Subcutaneous abdominal adipose tissue (tissue), 5 donors: ENCODE measurements at regions not wholly inside any gene's neighbourhood (a gene's known extent, or its start where the extent isn't known, plus 50 kb on each side); places are given as distances from the start of the nearest gene placed in this dataset.

Source experiments
- H3K27ac ChIP-seq: one replicate; pipeline ENCODE4 v1.7.0; 2013; ENCODE audit warnings: low read depth, mild to moderate bottlenecking, inconsistent platforms, low read length, moderate library complexity
- H3K27me3 ChIP-seq, 5 donors: one replicate each; pipeline ENCODE4 v1.7.0; 2013; ENCODE audit warnings: low read length in 5 of 5, inconsistent platforms in 1 of 5; ENCODE audit not compliant: control insufficient read depth in 5 of 5, insufficient read depth in 4 of 5
- H3K36me3 ChIP-seq, 5 donors: one replicate each; pipeline ENCODE4 v1.7.0; 2013; ENCODE audit warnings: low read length in 5 of 5; ENCODE audit not compliant: control insufficient read depth in 5 of 5, insufficient read depth in 5 of 5
- H3K4me1 ChIP-seq, 5 donors: one replicate each; pipeline ENCODE4 v1.7.0; 2013; ENCODE audit warnings: low read length in 5 of 5, mild to moderate bottlenecking in 3 of 5, moderate library complexity in 1 of 5; ENCODE audit not compliant: control insufficient read depth in 5 of 5, insufficient read depth in 5 of 5
- H3K4me3 ChIP-seq, 5 donors: one replicate each; pipeline ENCODE4 v1.7.0; 2013; ENCODE audit warnings: low read length in 5 of 5, low read depth in 1 of 5
- H3K9ac ChIP-seq, 5 donors: one replicate each; pipeline ENCODE4 v1.7.0; 2013; ENCODE audit warnings: low read length in 5 of 5, mild to moderate bottlenecking in 4 of 5, moderate library complexity in 3 of 5
- H3K9me3 ChIP-seq, 5 donors: one replicate each; pipeline ENCODE4 v1.7.0; 2013; ENCODE audit warnings: low read length in 5 of 5; ENCODE audit not compliant: control insufficient read depth in 5 of 5
- donor health status: healthy.
- donor health status: healthy.
- donor health status: healthy.
- donor health status: healthy.
- donor health status: healthy.

DNA sequence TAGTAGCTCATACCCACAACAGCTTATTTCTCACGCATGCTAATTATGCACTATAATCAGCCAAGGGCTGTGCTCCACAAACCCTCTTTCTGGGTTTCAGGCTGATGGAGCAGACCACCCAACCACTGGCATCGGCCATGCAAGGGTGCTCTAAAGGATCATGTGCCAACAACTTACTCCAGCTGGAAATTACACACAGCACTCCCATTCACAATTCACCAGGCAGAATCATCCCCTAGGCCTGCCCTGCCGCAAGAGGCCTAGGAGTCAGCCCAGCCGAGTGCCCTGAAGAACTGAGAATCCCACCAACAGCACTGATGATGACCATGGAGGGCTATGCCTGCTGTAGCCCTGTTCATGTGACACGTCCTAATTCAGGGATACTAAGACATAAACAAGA, 216.2 kb upstream of the CHRNA7 start:
- H3K27ac ChIP-seq: no peak overlapping the region

DNA sequence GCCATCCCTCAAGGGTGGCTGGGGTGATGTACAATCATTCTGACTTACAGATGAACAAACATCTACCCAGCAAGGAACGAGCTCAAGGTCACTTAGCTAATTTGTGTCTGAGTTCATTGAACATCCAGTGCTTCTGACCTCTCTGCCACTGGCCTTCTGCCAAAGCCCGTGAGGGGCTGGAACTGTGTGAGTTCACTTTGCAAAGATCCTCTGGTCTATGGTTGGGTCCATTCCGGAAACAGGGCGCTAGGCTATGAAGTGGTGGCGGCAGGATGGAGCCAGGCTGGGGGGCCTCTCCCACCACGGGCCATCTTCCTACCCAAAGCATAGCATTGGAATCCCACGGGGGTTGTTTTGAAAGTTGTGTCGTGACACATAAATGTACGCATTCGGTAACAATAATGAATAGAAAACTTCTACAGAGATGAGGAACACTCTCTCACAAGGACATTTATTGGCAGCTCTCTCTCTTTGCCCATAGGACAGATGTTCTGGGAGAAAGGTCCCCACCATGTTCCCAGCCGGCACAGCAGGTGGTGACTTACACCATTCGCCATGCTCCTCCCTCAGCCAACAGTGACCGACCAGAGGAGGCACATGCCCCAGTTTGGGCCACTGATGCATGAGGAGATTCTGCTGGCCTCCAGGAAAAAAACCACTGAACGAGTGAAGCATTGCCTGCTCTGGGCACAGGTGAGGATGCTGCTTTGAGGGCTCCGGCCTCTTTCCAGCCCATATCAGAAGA, 214.7 kb upstream of the CHRNA7 start:
- no peak overlapping the region for H3K27ac ChIP-seq
- peaks cover 0 to 3% (median 0%) of the 10 kb centered on the region in 5 donors for H3K9me3 ChIP-seq
- H3K4me3 ChIP-seq: no peak overlapping the region
- H3K36me3 ChIP-seq: peaks cover 0 to 2% (median 0%) of the 10 kb centered on the region in 5 donors
- no peak overlapping the region for H3K9ac ChIP-seq
- H3K27me3 ChIP-seq: no peaks in the 10 kb centered on the region
- no peaks in the 10 kb centered on the region for H3K4me1 ChIP-seq

More for the DNA sequence above, 216.2 kb upstream of the CHRNA7 start:
- Histone ChIP-seq H3K36me3 (peaks cover 0 to 2% (median 0%) of the 10 kb centered on the region in 5 donors), H3K27me3 (no peaks in the 10 kb centered on the region), H3K9ac (no peak overlapping the region), H3K9me3 (peaks cover 0 to 12% (median 6%) of the 10 kb centered on the region in 5 donors), H3K4me1 (no peaks in the 10 kb centered on the region), H3K4me3 (no peak overlapping the region)

DNA sequence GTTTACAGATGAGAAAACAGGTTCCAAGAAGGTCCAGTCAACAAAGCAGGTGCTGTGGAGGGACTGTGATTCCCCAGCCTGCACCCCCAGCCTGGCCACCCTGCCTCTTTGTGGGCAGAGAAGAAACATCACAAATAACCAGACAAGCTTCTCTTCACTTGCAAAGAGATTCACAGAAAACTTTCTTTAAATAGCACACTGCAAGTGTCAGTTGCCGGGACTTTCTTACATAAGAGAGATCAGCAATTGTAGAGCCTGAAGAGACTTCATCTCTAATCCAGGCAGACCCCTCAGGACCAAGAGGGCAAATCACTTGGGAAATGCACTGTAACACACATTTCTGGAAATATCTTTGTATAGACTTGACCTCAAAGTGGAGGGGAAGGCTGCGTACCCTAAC, 207.9 kb upstream of the CHRNA7 start:
- Histone ChIP-seq H3K9ac (no peak overlapping the region), H3K4me3 (no peak overlapping the region)

DNA sequence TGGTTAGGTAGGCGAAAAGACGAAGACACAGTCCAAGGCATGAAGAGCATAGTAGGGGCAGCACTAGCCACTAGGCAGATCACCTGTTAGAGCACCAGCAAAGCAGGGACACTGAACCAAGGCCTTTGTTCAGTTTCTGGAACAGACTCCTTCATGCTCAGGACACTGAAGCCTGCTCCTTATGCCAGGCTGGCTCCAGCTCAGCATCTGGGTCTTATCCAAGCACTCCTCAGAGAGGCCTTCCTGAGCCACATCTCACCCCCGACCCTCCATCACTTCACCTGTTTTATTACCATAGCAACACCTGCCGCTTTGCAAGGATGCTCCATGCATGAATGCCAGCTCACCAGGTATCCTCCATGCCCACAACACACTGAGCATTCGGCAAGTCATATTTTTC, 206.3 kb upstream of the CHRNA7 start:
- no peaks in the 10 kb centered on the region for H3K9me3 ChIP-seq
- H3K9ac ChIP-seq: no peak overlapping the region
- H3K4me1 ChIP-seq: no peaks in the 10 kb centered on the region
- no peak overlapping the region for H3K27ac ChIP-seq
- H3K36me3 ChIP-seq: no peaks in the 10 kb centered on the region
- no peaks in the 10 kb centered on the region for H3K27me3 ChIP-seq
- H3K4me3 ChIP-seq: no peak overlapping the region

More for the DNA sequence above, 207.9 kb upstream of the CHRNA7 start:
- Histone ChIP-seq H3K27ac (no peak overlapping the region), H3K9me3 (no peaks in the 10 kb centered on the region), H3K27me3 (no peaks in the 10 kb centered on the region), H3K36me3 (peaks cover 0 to 2% (median 0%) of the 10 kb centered on the region in 5 donors), H3K4me1 (no peaks in the 10 kb centered on the region)

DNA sequence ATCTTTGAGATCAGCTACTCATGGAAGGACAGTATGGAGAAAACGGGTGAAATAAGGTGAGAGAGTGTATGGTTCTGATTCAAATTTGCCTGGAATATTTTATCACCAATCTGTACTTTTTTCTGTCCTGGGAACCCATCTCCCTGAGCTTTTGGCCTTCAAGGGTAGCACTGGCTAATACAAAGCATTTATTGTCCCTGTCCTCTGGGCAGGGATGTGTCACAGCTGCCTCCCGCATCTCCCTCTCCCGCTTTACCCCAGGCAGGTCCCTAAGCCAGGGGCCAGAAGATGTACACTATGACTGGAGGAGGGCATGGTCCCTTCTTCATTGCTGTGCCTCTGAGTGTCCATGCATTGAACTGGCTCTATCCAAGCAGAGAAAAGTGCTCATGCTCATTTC, 201.7 kb upstream of the CHRNA7 start:
- H3K9me3 ChIP-seq: peaks cover 0 to 5% (median 0%) of the 10 kb centered on the region in 5 donors
- no peaks in the 10 kb centered on the region for H3K4me1 ChIP-seq
- no peaks in the 10 kb centered on the region for H3K36me3 ChIP-seq
- no peak overlapping the region for H3K27ac ChIP-seq
- H3K9ac ChIP-seq: no peak overlapping the region
- H3K27me3 ChIP-seq: no peaks in the 10 kb centered on the region
- H3K4me3 ChIP-seq: no peak overlapping the region

DNA sequence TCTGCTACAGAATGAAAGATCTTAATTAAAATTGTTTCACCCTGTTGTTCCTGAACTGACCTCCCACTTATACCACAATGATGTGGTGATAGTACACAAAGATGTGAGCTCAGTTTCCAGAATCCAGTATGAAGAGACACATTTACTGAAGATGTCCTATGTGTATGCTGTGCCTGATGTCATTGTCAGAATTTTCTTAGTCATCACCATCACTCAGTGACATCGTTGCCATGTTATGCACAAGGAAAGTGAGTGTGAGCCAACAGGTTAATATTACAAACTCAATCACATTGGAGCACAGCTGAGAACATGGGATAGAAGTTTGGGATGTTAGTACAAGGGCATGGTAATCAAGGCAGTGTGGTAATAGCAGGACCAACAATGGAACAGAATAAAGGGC, 199.7 kb upstream of the CHRNA7 start:
- Histone ChIP-seq H3K27me3 (no peaks in the 10 kb centered on the region), H3K9me3 (peaks cover 0 to 5% (median 0%) of the 10 kb centered on the region in 5 donors), H3K4me3 (no peak overlapping the region), H3K4me1 (no peaks in the 10 kb centered on the region), H3K36me3 (no peaks in the 10 kb centered on the region), H3K9ac (no peak overlapping the region), H3K27ac (no peak overlapping the region)

DNA sequence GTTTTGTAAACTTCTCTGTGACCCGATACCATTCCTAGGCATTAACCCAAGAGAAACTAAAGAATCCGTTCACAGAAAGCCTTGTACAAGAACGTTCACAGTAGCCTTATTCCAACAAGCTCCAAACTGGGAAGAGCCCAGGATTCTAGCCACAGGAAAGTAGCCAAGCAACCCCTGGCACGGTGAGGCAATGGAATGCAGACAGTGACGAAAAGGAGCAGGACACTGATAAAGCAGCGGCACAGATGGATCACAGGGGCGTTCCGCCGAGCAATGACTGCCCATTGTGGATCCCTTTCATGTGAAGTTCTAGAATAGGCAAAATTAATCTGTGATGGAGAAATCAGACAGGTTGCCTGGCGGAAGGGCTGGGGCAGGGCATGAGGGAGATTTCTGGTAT, 198.7 kb upstream of the CHRNA7 start:
- Histone ChIP-seq H3K27me3 (no peaks in the 10 kb centered on the region), H3K27ac (no peak overlapping the region), H3K4me3 (no peak overlapping the region), H3K9me3 (peaks cover 0 to 5% (median 0%) of the 10 kb centered on the region in 5 donors), H3K36me3 (no peaks in the 10 kb centered on the region), H3K4me1 (no peaks in the 10 kb centered on the region), H3K9ac (no peak overlapping the region)

DNA sequence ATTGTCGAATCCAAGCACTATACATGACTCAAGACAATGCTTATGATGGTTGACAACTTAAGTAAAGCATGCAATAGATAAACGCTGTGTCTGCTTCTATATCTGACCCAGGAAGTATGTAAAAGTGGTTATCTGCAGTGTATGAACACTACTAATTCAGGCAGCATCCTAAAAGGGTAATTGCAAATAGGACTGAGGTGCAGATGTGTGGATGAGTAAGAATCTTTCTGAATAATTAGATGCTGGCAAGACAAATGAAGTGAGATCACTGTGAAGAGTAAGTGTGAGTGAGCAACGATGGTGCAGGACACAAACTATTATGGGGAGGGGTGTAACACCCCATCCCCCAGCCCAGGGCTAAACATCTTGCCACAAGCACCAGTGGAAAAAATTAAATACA, 195.7 kb upstream of the CHRNA7 start:
- Histone ChIP-seq H3K27ac (no peak overlapping the region), H3K4me1 (no peaks in the 10 kb centered on the region), H3K4me3 (no peak overlapping the region)

DNA sequence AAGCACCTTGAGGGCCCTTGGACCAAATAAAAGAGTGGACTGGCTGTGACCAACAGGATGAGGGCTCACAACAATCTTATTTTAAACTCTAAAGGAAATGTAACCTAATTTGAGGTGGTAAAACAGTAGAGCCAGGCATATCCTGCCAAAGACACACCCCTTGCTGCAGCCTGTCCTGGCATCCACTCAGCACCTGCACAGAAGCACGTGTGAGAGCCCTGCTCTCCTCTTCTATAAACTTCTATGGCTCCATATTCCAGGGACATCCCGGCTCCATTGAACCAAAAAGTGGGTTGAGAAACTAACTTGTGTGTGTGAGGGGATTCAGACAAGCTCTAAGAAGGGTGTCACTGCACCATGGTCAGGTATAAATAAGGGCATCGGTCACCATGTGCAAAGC, 190.9 kb upstream of the CHRNA7 start:
- Histone ChIP-seq H3K9ac (no peak overlapping the region), H3K4me1 (no peaks in the 10 kb centered on the region), H3K36me3 (no peaks in the 10 kb centered on the region), H3K27me3 (no peaks in the 10 kb centered on the region), H3K9me3 (no peaks in the 10 kb centered on the region), H3K4me3 (no peak overlapping the region), H3K27ac (no peak overlapping the region)

More for the DNA sequence above, 195.7 kb upstream of the CHRNA7 start:
- no peaks in the 10 kb centered on the region for H3K27me3 ChIP-seq
- H3K9me3 ChIP-seq: peaks cover 0 to 5% (median 0%) of the 10 kb centered on the region in 5 donors
- no peak overlapping the region for H3K9ac ChIP-seq
- H3K36me3 ChIP-seq: no peaks in the 10 kb centered on the region

DNA sequence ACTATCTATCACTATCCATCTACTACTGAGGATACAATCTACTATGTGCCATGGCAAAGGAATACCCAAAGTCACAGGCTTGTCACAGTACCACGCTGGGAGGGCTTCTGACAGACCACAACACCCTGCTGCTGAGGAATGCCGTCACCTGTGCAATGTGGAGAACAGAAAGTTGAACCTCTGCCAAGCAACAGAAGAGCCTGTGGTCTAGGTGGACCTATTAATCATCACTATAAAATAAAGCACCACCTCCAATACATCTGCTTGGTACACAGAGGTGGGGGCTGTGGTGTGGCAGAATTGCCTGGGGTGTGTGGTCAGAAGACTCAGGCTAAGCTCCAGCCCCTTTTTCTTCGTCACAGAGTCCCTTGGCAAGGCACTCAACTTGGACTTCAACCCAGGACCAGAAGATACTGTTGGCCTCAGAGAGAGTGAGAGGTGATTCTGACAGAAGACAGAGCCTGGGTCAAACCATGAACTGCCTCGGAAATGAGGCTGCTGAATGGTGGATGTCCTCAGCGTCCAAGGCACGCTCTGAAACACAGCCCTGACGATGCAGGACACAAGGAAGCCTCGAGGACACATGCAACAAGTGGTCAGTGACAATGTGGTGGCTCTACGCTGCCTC, 189.4 kb upstream of the CHRNA7 start:
- Histone ChIP-seq H3K27me3 (no peaks in the 10 kb centered on the region), H3K27ac (no peak overlapping the region), H3K4me1 (peaks cover 0 to 2% (median under 1%) of the 10 kb centered on the region in 5 donors), H3K36me3 (no peaks in the 10 kb centered on the region), H3K4me3 (no peak overlapping the region), H3K9ac (no peak overlapping the region), H3K9me3 (no peaks in the 10 kb centered on the region)
